Keratinocyte (primary cell): ENCODE measurements at regions not wholly inside any gene's neighbourhood (a gene's known extent, or its start where the extent isn't known, plus 50 kb on each side); places are given as distances from the start of the nearest gene placed in this dataset.

ENCODE experiments used
- DNase-seq: peaks from one replicate; pipeline ENCODE4 v3.0.0-alpha.2; 2011; ENCODE audit warnings: low read depth, missing footprints, low spot score
- FAIRE-seq: peaks from 2 replicates; lab custom pipeline; 2011; peaks lifted over from hg19 to GRCh38; lab: Jason Lieb, UNC
- H2AFZ ChIP-seq: 2 replicates; pipeline ENCODE4 v1.6.0; 2012; ENCODE audit warnings: low read length, control low read depth, inconsistent platforms; ENCODE audit not compliant: control insufficient read depth
- H3K27ac ChIP-seq: 2 replicates; pipeline ENCODE4 v1.5.1; 2011; ENCODE audit warnings: low read length; ENCODE audit not compliant: control insufficient read depth, insufficient read depth
- H3K27me3 ChIP-seq: 3 replicates; pipeline ENCODE4 v1.6.0; 2011; ENCODE audit warnings: low read length; ENCODE audit not compliant: control insufficient read depth, insufficient read depth; ENCODE audit errors: extremely low read depth
- H3K36me3 ChIP-seq, 2 experiments: 2 replicates in 1 of 2; 3 replicates in 1 of 2; pipeline ENCODE4 v1.5.1; 2011; ENCODE audit warnings: low read length in 2 of 2, mild to moderate bottlenecking in 1 of 2; ENCODE audit not compliant: control insufficient read depth in 2 of 2, insufficient read depth in 2 of 2; ENCODE audit errors: extremely low read depth in 1 of 2
- H3K4me1 ChIP-seq: 3 replicates; pipeline ENCODE4 v1.5.1; 2011; ENCODE audit warnings: low read length; ENCODE audit not compliant: control insufficient read depth, insufficient read depth; ENCODE audit errors: extremely low read depth
- H3K4me2 ChIP-seq: 3 replicates; pipeline ENCODE4 v1.6.0; 2011; ENCODE audit warnings: low read depth, low read length; ENCODE audit not compliant: control insufficient read depth, insufficient read depth; ENCODE audit errors: extremely low read depth
- H3K4me3 ChIP-seq, 3 experiments: fragments of 200-600 bp in 1 of 3; sonication (generic) in 1 of 3; 2 replicates in 2 of 3; 3 replicates in 1 of 3; pipeline ENCODE4 v1.5.1; 2011 to 2016; ENCODE audit warnings: low read length in 3 of 3, mild to moderate bottlenecking in 3 of 3, control low read depth in 2 of 3, inconsistent platforms in 1 of 3, low read depth in 1 of 3, mixed read lengths in 1 of 3, mixed run types in 1 of 3, moderate library complexity in 1 of 3; ENCODE audit not compliant: control insufficient read depth in 2 of 3, insufficient read depth in 2 of 3; ENCODE audit errors: extremely low read depth in 1 of 3
- H3K79me2 ChIP-seq: 2 replicates; pipeline ENCODE4 v1.6.0; 2012; ENCODE audit warnings: low read length; ENCODE audit not compliant: control insufficient read depth, insufficient read depth
- H3K9ac ChIP-seq: 3 replicates; pipeline ENCODE4 v1.6.0; 2011; ENCODE audit warnings: low read length; ENCODE audit not compliant: control insufficient read depth, insufficient read depth; ENCODE audit errors: extremely low read depth
- H3K9me1 ChIP-seq: 3 replicates; pipeline ENCODE4 v1.6.0; 2011; ENCODE audit warnings: low read length; ENCODE audit not compliant: control insufficient read depth, insufficient read depth; ENCODE audit errors: extremely low read depth
- H3K9me3 ChIP-seq: 2 replicates; pipeline ENCODE4 v1.5.1; 2012; ENCODE audit warnings: low read depth, low read length; ENCODE audit not compliant: control insufficient read depth
- H4K20me1 ChIP-seq: 3 replicates; pipeline ENCODE4 v1.6.0; 2011; ENCODE audit warnings: low read length; ENCODE audit not compliant: control insufficient read depth, insufficient read depth; ENCODE audit errors: extremely low read depth
- EZH2 ChIP-seq: IDR thresholded peaks from one replicate; pipeline ENCODE4 v1.6.1; 2012; ENCODE audit warnings: inconsistent platforms, mild to moderate bottlenecking, low read length, moderate library complexity
- dilution Hi-C: fragments of 300-500 bp; cut with MboI; formaldehyde crosslinking; loops from one replicate; pipeline ENCODE4 v1.7.0; 2020; ENCODE audit warnings: low sequenced_read_pairs; ENCODE audit not compliant: extremely low pct_ligation_motif_present
- TF ChIP-seq, protein P1 (sequence below), 3 experiments: IDR thresholded peaks in 1 of 3; conservative IDR thresholded peaks in 1 of 3; optimal IDR thresholded peaks in 1 of 3; 2 replicates in 2 of 3; 3 replicates in 1 of 3; pipeline versions ENCODE3 to v1.5.1; 2011; ENCODE audit warnings: low read length in 3 of 3, mild to moderate bottlenecking in 3 of 3, moderate library complexity in 2 of 3, control low read depth in 1 of 3, inconsistent platforms in 1 of 3; ENCODE audit not compliant: insufficient read depth in 2 of 3; ENCODE audit errors: extremely low read depth in 1 of 3

DNA sequence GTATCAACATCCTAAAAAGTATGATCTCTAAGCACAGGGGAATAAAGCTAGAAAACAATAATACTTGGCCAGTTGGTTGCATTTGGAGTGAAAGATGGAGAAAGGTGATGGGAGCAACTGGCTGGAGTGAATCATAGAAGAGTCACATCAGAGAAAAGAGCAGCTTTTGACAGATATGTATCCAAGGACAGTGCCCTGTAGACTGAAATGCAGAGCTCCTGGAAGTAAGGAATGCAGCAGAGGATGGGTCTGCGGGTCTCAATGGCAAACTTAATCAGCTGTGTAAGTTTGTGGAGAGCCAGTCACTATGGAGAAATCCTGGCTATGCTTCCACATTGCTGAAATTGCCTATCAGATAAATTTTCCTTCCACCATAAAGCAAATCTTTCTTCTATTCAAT is 218.1 kb upstream of the PRNP start:
- FAIRE-seq, result no peak
- no peak for TF ChIP-seq EZH2
- TF ChIP-seq, protein P1, sequence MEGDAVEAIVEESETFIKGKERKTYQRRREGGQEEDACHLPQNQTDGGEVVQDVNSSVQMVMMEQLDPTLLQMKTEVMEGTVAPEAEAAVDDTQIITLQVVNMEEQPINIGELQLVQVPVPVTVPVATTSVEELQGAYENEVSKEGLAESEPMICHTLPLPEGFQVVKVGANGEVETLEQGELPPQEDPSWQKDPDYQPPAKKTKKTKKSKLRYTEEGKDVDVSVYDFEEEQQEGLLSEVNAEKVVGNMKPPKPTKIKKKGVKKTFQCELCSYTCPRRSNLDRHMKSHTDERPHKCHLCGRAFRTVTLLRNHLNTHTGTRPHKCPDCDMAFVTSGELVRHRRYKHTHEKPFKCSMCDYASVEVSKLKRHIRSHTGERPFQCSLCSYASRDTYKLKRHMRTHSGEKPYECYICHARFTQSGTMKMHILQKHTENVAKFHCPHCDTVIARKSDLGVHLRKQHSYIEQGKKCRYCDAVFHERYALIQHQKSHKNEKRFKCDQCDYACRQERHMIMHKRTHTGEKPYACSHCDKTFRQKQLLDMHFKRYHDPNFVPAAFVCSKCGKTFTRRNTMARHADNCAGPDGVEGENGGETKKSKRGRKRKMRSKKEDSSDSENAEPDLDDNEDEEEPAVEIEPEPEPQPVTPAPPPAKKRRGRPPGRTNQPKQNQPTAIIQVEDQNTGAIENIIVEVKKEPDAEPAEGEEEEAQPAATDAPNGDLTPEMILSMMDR (optimal IDR thresholded peaks at IDR 0.05 in 1 of 3, IDR thresholded peaks at IDR 0.05 in 1 of 3, conservative IDR thresholded peaks at IDR 0.05 in 1 of 3; ENCODE audit: extremely low read depth in 1 of 3, insufficient read depth in 2 of 3, low read length in 3 of 3), result no peak
- H3K9ac ChIP-seq, result no peak overlapping the region
- DNase-seq, result no peak
- no peak overlapping the region for H3K27ac ChIP-seq
- no peak overlapping the region for H3K4me3 ChIP-seq
- H4K20me1 ChIP-seq, result no peaks in the 10 kb centered on the region
- no peaks in the 10 kb centered on the region for H3K79me2 ChIP-seq
- dilution Hi-C loops, result no loop called here
- no peaks in the 10 kb centered on the region for H3K36me3 ChIP-seq
- no peaks in the 10 kb centered on the region for H3K9me1 ChIP-seq
- H3K9me3 ChIP-seq, result no peaks in the 10 kb centered on the region
- H3K4me2 ChIP-seq, result no peak overlapping the region
- no peaks in the 10 kb centered on the region for H3K27me3 ChIP-seq
- peaks cover 3% of the 10 kb centered on the region for H3K4me1 ChIP-seq
- H2AFZ ChIP-seq, result no peak overlapping the region

DNA sequence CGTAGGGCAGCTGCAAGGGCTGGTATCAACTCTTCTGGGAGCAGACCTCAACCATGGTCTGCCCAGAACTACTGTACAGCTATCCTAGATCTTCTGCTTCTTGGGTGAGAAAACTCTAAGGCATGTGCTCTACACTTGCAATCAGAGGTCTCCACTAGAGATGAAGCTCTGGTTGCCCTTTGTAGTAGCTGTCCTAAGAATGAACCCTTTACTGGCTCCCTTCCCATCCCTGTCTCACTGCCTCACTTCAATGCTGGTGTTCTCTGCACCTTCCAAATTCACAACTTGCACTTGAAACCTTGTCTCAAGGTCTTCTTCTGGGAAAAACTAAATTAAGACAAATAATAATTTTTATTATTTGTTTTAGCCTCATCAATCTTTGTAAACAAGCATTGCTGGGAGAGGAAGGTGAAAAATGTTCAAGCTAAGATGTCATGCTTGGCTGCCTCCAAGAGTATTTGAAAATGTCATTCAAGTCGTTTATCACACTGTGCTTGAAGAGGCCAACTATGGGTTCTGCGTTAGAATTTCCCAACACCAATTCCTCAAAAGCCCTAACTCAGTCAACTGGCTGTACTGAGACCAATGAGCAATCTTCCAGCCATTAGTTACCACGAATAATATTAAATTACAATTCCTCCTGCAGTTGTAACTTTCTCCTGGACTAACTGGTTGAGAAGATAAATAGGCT is 216.9 kb upstream of the ADRA1D start:
- Histone ChIP-seq H2AFZ (no peak overlapping the region), H3K9ac (no peak overlapping the region), H3K4me2 (no peak overlapping the region), H3K9me1 (no peaks in the 10 kb centered on the region), H3K36me3 (no peaks in the 10 kb centered on the region), H3K79me2 (no peaks in the 10 kb centered on the region), H3K9me3 (no peaks in the 10 kb centered on the region), H4K20me1 (no peaks in the 10 kb centered on the region), H3K4me1 (peaks cover 3% of the 10 kb centered on the region), H3K27ac (no peak overlapping the region), H3K27me3 (no peaks in the 10 kb centered on the region), H3K4me3 (no peak overlapping the region)
- FAIRE-seq (no peak), DNase-seq (no peak)
- dilution Hi-C loops, result no loop called here
- TF ChIP-seq EZH2, result no peak
- TF ChIP-seq, protein P1 (optimal IDR thresholded peaks at IDR 0.05 in 1 of 3, IDR thresholded peaks at IDR 0.05 in 1 of 3, conservative IDR thresholded peaks at IDR 0.05 in 1 of 3; ENCODE audit: extremely low read depth in 1 of 3, insufficient read depth in 2 of 3, low read length in 3 of 3), result no peak
